SU-DHL-6 (cell line): ENCODE measurements at regions not wholly inside any gene's neighbourhood (a gene's known extent, or its start where the extent isn't known, plus 50 kb on each side); places are given as distances from the start of the nearest gene placed in this dataset.

ENCODE experiments used
- EZH2phosphoT487 ChIP-seq: fragments of 200-600 bp; sonication (generic), shearing (Covaris generic); conservative IDR thresholded peaks from 2 replicates; pipeline ENCODE4 v1.6.1; 2018; ENCODE audit warnings: mild to moderate bottlenecking, antibody characterized with exemption, low read length, moderate library complexity, mixed read lengths
- TF ChIP-seq, protein P1 (sequence below): fragments of 200-600 bp; sonication (generic); IDR thresholded peaks from one replicate; pipeline ENCODE4 v1.5.1; 2017; ENCODE audit warnings: antibody characterized with exemption, mild to moderate bottlenecking, low read length, moderate library complexity; ENCODE audit not compliant: insufficient read depth, poor library complexity, severe bottlenecking

DNA sequence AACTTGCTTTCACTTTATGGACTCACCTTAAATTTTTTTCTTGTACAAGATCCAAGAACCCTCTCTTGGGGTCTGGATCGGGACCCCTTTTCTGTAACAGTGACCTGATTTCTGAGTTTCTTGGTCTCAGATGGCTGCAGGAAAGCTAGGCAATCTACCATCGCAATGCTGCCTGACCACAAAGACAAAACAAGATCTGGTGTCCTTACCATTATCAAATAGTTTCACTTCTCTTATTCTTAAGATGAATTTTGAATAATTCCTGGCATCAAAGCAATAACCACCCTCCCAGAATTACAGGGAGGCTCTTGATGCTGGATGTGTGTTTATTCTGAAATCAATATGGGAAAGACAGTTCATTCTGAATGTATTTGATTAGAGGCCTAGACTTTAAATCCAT is 77.4 kb upstream of the FRMD4A start:
- TF ChIP-seq, protein P1, sequence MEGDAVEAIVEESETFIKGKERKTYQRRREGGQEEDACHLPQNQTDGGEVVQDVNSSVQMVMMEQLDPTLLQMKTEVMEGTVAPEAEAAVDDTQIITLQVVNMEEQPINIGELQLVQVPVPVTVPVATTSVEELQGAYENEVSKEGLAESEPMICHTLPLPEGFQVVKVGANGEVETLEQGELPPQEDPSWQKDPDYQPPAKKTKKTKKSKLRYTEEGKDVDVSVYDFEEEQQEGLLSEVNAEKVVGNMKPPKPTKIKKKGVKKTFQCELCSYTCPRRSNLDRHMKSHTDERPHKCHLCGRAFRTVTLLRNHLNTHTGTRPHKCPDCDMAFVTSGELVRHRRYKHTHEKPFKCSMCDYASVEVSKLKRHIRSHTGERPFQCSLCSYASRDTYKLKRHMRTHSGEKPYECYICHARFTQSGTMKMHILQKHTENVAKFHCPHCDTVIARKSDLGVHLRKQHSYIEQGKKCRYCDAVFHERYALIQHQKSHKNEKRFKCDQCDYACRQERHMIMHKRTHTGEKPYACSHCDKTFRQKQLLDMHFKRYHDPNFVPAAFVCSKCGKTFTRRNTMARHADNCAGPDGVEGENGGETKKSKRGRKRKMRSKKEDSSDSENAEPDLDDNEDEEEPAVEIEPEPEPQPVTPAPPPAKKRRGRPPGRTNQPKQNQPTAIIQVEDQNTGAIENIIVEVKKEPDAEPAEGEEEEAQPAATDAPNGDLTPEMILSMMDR = no peak
- TF ChIP-seq EZH2phosphoT487 = no peak
